ENCODE measurements at regions not wholly inside any gene's neighbourhood (a gene's known extent, or its start where the extent isn't known, plus 50 kb on each side); places are given as distances from the start of the nearest gene placed in this dataset.

DNA sequence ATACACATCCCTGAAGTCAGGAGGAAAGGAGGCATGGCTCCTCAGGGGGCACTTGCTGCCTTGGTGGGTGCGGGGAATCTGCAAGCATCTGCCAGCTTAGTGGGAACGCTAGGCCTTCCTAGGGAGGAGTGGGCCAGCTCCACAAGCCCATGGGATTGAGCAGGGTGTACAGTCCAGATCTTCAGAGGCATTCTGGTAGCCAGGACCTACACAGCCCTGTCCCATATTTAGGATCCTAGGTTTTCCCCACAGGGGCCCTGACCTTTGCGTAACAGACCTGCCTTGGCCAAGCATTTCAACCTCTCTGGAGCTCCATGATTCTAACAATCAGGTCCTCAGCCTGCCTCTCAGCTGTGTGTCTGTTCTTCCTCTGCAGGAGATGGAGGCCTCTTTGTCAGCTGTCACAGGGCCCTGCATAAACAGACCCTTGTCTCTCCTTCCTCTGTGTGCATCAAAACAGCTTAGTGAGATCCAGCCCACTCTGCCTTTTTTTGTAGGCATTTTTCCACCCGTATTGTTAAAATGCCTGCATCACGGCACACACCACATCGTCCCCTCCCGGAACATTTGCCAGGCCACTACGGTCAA lies 140.2 kb upstream of the NDUFV2 start:
- Histone ChIP-seq H3K9me2 (replicated peaks; ENCODE audit: control insufficient read depth, low read length) (no peaks in the 10 kb centered on the region), H4K20me1 (ENCODE audit: control insufficient read depth, insufficient read depth, low read depth, low read length) (no peaks in the 10 kb centered on the region), H3F3A (ENCODE audit: control insufficient read depth, insufficient read depth) (no peaks in the 10 kb centered on the region), H3K9me3 (ENCODE audit: control insufficient read depth, insufficient read depth, low read length) (no peaks in the 10 kb centered on the region), H3K4me2 (ENCODE audit: low read length) (no peak overlapping the region), H3K4me3 (ENCODE audit: low read length) (no peak overlapping the region), H3K27me3 (ENCODE audit: control insufficient read depth, low read length) (no peaks in the 10 kb centered on the region), H3K79me2 (ENCODE audit: control insufficient read depth, low read length) (no peaks in the 10 kb centered on the region), H3K27ac (ENCODE audit: low read depth, low read length) (no peak overlapping the region), H3K36me3 (ENCODE audit: control insufficient read depth, low read length) (no peaks in the 10 kb centered on the region), H3K4me1 (ENCODE audit: control insufficient read depth, low read length) (peaks cover 36% of the 10 kb centered on the region)
- no peak for TF ChIP-seq EZH2phosphoT487 (IDR thresholded peaks at IDR 0.05; ENCODE audit: borderline replicate concordance, low read length)
- TF ChIP-seq, protein P1, sequence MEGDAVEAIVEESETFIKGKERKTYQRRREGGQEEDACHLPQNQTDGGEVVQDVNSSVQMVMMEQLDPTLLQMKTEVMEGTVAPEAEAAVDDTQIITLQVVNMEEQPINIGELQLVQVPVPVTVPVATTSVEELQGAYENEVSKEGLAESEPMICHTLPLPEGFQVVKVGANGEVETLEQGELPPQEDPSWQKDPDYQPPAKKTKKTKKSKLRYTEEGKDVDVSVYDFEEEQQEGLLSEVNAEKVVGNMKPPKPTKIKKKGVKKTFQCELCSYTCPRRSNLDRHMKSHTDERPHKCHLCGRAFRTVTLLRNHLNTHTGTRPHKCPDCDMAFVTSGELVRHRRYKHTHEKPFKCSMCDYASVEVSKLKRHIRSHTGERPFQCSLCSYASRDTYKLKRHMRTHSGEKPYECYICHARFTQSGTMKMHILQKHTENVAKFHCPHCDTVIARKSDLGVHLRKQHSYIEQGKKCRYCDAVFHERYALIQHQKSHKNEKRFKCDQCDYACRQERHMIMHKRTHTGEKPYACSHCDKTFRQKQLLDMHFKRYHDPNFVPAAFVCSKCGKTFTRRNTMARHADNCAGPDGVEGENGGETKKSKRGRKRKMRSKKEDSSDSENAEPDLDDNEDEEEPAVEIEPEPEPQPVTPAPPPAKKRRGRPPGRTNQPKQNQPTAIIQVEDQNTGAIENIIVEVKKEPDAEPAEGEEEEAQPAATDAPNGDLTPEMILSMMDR (IDR thresholded peaks at IDR 0.05; ENCODE audit: low read depth, low read length, poor library complexity, severe bottlenecking): no peak

DNA sequence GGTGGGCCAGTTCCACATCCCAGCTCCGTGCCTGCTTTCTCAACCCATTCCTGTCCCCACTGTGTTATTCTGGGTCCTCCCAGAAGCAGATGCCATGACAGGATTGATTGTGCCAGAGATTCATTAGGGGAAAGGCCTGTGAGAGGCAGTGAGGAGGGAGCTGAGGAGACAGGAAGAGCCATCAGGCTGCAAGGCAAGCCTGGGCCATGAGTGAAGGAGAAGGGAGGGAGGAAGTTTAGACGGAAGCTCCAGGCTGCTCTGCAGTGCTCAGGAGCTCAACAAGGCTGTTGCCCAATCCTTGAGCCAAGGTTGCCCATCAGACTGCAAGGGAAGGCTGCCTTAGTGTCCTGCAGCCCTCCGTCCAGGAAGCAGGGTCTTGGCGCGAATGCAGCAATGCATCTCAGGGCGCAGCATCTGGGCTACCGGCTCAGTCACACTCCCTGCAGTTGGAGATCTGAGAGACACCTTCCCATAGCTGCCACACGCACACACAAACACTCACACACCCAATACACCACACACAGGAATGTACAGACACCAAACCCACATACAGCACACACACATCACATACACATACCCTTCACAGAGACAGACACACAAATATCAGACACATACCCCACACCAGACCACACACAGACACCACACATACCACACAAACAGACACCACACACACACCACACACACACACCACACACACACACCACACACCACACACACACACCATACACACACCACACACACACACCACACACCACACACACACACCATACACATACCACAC lies 139.5 kb upstream of the NDUFV2 start:
- Histone ChIP-seq H3K9me2 (replicated peaks; ENCODE audit: control insufficient read depth, low read length) (no peaks in the 10 kb centered on the region), H3K36me3 (ENCODE audit: control insufficient read depth, low read length) (no peaks in the 10 kb centered on the region), H3K9me3 (ENCODE audit: control insufficient read depth, insufficient read depth, low read length) (no peaks in the 10 kb centered on the region), H4K20me1 (ENCODE audit: control insufficient read depth, insufficient read depth, low read depth, low read length) (no peaks in the 10 kb centered on the region), H3K27me3 (ENCODE audit: control insufficient read depth, low read length) (no peaks in the 10 kb centered on the region), H3K79me2 (ENCODE audit: control insufficient read depth, low read length) (no peaks in the 10 kb centered on the region), H3K4me1 (ENCODE audit: control insufficient read depth, low read length) (peaks cover 44% of the 10 kb centered on the region), H3F3A (ENCODE audit: control insufficient read depth, insufficient read depth) (no peaks in the 10 kb centered on the region), H3K4me3 (ENCODE audit: low read length) (no peak overlapping the region), H3K27ac (ENCODE audit: low read depth, low read length) (no peak overlapping the region), H3K4me2 (ENCODE audit: low read length) (no peak overlapping the region)
- TF ChIP-seq EZH2phosphoT487 (IDR thresholded peaks at IDR 0.05; ENCODE audit: borderline replicate concordance, low read length): no peak
- TF ChIP-seq, protein P1 (IDR thresholded peaks at IDR 0.05; ENCODE audit: low read depth, low read length, poor library complexity, severe bottlenecking): no peak

DNA sequence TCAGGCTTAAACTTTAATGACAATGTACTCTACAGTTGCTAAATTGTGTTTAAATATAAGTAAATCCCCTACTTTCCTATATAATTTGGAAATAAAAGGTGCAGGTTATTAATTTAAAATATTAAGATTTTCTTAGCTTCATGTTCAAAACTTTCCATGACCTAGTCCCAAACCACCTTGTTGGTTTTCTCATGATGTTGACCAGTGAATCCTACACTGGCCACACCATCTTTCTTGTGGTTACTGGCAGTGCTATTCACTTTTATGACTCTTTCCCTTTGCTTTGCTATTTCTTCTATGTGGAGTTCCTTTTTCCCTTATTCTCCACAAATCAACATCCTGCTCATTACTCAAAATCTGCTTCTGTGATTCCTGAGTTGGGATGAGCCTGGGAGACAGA lies 138.6 kb upstream of the NDUFV2 start:
- Histone ChIP-seq H3K9me2 (replicated peaks; ENCODE audit: control insufficient read depth, low read length) (no peaks in the 10 kb centered on the region), H3K36me3 (ENCODE audit: control insufficient read depth, low read length) (no peaks in the 10 kb centered on the region), H3K9me3 (ENCODE audit: control insufficient read depth, insufficient read depth, low read length) (no peaks in the 10 kb centered on the region), H3K79me2 (ENCODE audit: control insufficient read depth, low read length) (no peaks in the 10 kb centered on the region), H3K27ac (ENCODE audit: low read depth, low read length) (no peak overlapping the region), H3K27me3 (ENCODE audit: control insufficient read depth, low read length) (no peaks in the 10 kb centered on the region), H4K20me1 (ENCODE audit: control insufficient read depth, insufficient read depth, low read depth, low read length) (no peaks in the 10 kb centered on the region), H3K4me1 (ENCODE audit: control insufficient read depth, low read length) (peaks cover 51% of the 10 kb centered on the region), H3K4me3 (ENCODE audit: low read length) (no peak overlapping the region), H3F3A (ENCODE audit: control insufficient read depth, insufficient read depth) (no peaks in the 10 kb centered on the region), H3K4me2 (ENCODE audit: low read length) (no peak overlapping the region)
- TF ChIP-seq EZH2phosphoT487 (IDR thresholded peaks at IDR 0.05; ENCODE audit: borderline replicate concordance, low read length): no peak
- TF ChIP-seq, protein P1 (IDR thresholded peaks at IDR 0.05; ENCODE audit: low read depth, low read length, poor library complexity, severe bottlenecking): no peak
